GM18511 (cell line): ENCODE measurements at regions not wholly inside any gene's neighbourhood (a gene's known extent, or its start where the extent isn't known, plus 50 kb on each side); places are given as distances from the start of the nearest gene placed in this dataset.
A peak's percentile ranks its signal among the peaks of the same experiment; 100 is the strongest.

ENCODE experiments used
- ATAC-seq: cut with Tn5 transposase; IDR thresholded peaks from one replicate; pipeline ENCODE4 v1.9.1; 2021; ENCODE audit warnings: mild to moderate bottlenecking, moderate library complexity; ENCODE audit not compliant: unreplicated experiment

DNA sequence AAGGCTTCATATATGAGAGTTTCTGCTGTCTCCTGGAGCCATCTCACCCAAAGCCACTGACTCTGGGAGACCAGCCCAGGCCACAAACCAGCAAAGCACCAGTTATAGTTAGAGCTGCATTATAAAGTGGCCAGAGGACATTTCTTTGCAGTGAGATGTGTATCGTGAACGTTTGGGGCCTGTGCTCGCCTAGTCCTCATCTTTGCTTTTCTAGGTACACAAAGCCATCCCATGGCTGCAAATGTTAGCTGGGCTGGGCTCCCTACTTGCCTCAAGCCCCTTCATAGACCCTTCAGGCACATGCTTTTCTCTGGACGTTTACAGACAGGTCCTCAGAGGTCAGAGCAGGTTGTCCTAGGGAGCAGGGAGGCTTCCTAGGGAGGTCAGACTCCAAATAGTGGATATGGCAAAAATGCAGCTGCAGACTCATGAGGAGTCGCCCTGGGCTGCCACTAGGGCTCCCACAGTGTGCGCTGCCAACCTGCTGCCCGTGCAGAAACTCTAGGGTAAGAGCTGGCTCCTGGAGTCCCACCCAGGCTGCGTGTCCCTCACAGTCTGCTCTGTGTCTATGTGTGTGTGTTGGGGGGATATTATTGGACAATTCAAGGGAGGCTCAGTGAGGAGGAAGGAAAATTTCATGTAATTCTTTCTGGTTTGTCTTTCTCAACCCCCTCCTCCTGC lies 141.0 kb downstream of the RPIA start:
- peak; percentile 56 for ATAC-seq

- ATAC-seq: no peak
Observed at GRCh38 chr2:88832992-88833389, 141.5 kb downstream of the RPIA start.

- ATAC-seq: no peak
Observed at GRCh38 chr2:88834376-88834775, 142.9 kb downstream of the RPIA start.

GRCh38 chr2:88834866-88835265 lies 143.4 kb downstream of the RPIA start:
- ATAC-seq: no peak

DNA sequence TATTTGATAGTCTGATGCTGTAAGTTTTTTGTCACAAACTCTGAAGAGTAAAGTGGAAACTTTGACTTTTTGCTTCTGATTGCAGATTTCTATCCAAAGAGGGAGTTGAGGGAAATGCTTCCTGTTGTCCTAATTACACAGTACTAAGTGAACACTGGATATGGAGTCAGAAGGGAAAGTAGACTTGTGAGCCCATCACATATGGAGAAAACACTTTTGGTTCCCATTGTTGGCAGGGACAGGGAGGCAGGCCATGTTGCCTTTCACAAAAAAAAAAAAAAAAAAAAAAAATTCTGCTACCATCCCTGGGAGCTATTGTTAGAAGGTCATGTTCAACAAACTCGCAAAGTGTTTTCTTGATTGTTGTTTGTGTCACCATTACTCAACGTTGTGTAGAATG lies 144.3 kb downstream of the RPIA start:
- ATAC-seq: no peak

DNA sequence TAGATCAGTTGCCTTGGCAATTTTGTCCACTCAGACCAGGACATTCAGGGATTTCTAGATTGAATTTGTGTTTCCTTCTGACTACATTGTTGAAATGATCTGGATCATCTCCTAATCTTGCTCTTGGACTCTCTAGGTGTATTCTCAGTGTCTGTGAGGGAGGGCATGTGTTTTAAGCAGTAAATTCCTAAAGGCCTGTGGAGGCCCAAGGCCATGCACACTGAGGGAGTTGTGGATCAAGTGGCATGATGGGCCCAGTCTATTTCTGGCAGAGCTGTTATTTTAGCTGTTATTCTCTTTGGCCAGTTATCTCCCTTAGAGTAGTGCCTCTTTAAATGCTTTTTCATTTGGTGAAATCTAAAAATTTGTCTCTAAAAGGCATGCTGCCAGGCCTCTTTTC lies 144.9 kb downstream of the RPIA start:
- no peak for ATAC-seq

DNA sequence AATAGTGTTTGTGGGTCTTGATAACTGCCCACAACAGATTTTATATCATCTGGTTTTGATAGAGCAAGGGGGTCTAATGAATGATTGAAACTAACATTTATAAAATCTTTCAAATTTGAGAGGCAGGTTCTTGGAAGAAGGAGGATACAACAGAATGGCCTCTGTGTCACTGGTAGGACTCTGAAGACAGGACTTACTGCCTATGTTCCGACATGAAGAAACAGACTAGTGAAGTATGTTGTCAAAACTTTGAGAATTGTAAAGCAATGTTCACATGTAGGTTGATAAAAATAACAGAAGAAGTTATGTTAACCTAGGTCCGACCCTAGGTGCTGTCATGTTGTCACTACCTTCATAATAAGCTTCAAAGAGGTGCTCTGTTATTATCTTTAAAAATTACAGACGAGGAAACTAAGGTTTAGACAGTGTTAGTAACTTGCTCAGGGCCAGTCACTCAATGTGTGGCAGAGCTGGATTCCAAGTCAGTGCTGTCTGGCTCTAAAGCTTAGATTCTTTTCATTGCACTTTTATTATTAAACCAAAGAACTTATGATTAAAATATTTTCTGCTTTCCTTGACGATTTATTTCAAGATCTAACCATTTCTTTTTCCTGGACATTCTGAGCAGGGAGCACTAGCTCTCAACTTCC lies 146.2 kb downstream of the RPIA start:
- no peak for ATAC-seq

- peak; percentile 85 for ATAC-seq
Observed at GRCh38 chr2:88838165-88838635, 146.7 kb downstream of the RPIA start.

- no peak for ATAC-seq
Observed at GRCh38 chr2:88841224-88841929, 149.9 kb downstream of the RPIA start.

DNA sequence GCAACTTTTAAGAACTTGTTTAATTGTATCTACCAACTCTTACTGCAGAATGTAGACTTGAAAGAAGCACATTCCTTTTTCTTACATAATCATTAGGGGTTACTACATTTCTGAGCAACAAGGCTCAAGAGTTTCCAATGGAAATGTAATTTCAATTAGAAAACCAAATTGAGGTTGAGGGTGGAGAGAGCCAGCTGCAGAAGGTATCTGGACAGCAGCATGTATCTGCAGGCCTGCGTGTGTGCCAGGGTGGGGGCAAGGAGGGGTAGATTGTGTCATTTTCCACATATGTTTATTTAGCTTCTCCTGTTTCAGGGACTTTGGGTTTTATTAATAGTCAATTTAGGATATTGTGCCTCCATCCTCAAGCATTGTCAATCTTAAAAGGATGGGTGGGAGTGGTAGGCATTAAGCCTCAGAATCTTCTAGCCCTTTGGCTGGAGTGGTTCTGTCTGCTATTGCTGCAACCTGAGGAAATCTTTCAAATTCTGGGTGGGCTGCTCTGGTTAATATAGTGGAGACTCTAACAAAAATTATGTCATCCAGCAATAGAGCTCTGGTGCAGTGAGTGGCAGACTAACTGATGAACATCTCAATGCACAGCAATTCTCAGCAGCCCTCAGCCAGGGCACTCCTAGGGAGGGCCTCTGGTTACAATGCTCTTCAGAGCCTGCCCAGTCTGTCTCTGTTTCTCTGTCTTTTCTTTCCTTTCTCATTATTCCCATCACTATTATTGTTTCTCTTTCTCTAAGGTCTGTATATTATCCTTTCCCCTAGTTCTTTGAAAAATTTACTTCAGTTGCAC lies 151.4 kb downstream of the RPIA start:
- no peak for ATAC-seq

- no peak for ATAC-seq
Observed at GRCh38 chr2:88843651-88844050, 152.2 kb downstream of the RPIA start.

DNA sequence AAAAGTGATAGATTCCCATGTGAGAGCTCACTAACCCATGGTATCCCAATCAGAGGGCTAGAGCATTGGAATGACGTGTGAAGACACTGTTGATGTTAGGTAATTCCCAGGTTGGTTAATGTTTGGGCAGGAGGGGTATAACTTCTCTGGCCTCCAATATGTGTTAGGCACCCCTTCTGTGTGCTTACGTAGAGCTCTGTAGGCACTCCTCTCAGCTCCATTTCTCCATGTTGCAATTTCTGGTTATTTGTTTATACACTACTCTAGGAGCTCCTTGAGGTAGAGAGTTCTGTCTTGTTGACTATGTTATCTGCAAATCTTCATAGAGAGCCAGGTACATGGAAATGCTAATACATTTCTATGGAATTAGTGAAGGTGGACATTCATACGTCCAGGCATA lies 153.5 kb downstream of the RPIA start:
- ATAC-seq: no peak

DNA sequence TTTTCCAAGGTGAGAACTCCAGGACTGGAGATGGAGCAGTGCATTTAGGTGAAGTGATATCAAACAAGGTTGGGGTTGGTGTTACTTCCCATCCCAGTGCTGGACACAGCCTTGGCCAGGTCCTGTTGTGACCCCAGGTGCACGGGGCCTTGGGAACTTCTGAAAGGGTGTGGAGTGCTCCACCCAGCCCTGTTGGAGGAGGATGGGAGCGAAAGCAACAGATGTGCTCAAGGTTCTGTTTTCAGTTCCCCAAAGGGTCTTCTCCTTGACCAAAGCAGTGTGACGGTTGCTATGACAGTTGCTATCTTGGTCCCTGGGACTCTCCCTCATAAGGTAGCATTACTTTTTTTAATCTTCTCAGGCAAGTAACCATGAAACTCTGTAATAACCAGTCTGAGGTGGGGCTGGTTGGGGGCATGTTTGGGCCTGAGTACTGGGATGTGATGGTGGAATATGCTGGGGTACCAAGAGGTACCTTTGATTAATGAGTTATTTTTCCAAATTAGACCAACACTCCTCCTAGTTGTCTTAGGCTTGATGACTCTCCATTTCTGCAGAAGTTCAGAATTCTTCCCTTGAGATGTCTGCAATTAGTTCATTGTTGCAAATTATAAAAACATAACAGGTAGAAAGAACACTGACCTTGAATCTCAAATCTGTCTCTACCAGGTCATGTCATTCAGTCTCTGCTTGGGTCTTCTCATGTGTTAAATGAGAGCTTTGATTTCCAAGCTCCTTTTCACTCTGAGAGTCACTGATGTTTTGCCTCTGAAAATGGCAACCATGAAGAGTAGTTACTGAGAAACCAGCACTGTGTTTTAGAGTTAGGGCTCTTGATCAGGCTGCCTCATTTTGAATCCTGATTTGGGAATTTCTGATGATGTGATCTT lies 154.5 kb downstream of the RPIA start:
- ATAC-seq: peak; percentile 86

GRCh38 chr2:88852753-88853402 lies 161.4 kb downstream of the RPIA start:
- no peak for ATAC-seq

- no peak for ATAC-seq
Observed at GRCh38 chr2:88853403-88853790, 161.9 kb downstream of the RPIA start.

DNA sequence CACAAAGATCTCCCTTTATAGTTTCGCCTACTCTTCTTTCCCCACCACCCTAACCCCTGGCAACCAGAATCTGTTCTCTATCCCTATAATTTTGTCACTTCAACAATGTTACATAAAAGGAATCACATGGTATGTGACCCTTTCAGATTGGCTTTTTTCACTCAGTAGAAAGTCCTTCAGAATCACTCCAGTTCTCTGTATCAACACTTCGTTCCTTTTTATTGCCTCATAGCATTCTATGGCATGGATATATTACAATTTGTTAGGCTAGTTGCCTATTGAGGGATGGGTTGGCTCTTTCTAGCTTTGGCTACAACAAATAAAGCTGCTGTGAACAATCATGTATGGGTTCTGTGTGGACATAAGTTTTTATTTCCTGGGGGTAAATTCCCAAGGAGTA lies 163.1 kb downstream of the RPIA start:
- no peak for ATAC-seq

- ATAC-seq: peak; percentile 50
Observed at GRCh38 chr2:88855620-88856408, 164.3 kb downstream of the RPIA start.

DNA sequence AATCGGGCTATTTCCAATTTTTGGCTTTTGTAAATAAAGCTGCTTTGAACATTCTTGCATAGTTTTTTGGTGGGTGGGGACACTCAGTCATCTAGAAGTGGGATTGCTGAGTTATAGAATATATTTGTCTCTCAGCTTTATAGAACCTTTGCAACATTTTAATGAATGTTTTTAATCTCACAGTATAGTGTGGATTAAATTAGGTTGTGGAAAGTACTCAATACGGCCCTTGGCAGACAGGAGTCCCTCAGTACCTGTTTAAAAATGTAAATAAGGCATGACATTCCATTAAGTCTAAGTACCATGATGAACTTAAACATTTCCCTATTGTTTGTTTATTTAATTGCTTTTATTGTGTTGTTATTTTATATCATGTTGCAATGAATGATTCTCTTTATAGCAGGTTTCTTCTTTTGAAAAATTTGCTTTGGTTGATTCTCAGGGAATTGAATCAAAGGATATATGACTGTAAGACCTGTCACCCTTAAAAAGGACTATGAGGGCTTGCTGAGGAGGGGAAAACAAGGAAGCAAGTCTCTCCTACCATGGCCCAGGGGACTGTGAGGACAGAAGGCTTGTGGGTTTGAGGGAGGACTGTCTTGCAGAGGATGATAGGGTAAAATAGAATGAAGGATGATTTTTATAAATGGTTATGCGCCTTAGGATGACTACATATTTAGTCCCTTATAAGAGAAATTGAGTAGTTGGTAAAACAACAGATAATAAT lies 165.1 kb downstream of the RPIA start:
- ATAC-seq: peak; percentile 3
